Activated CD8-positive, alpha-beta memory T cell treated with anti-CD3 and anti-CD28 coated beads for 24 hours (primary cell): ENCODE measurements at regions not wholly inside any gene's neighbourhood (a gene's known extent, or its start where the extent isn't known, plus 50 kb on each side); places are given as distances from the start of the nearest gene placed in this dataset.

Experiments
- DNase-seq: peaks from one replicate; pipeline ENCODE4 v3.0.0-alpha.2; 2020

GRCh38 chr5:77842243-77842642 lies 66.1 kb upstream of the TBCA start:
- no peak for DNase-seq

GRCh38 chr5:77841616-77842015 lies 65.5 kb upstream of the TBCA start:
- no peak for DNase-seq

- no peak for DNase-seq
These were observed 64.8 kb upstream of the TBCA start for GRCh38 chr5:77840930-77841329.

GRCh38 chr5:77839691-77840090 lies 63.6 kb upstream of the TBCA start:
- DNase-seq, result no peak

GRCh38 chr5:77832938-77833337 lies 56.8 kb upstream of the TBCA start:
- DNase-seq, result no peak

GRCh38 chr5:77832166-77832770 lies 56.1 kb upstream of the TBCA start:
- no peak for DNase-seq

- no peak for DNase-seq
These were observed 52.3 kb upstream of the TBCA start for GRCh38 chr5:77828445-77828844.
